ENCODE measurements at regions not wholly inside any gene's neighbourhood (a gene's known extent, or its start where the extent isn't known, plus 50 kb on each side); places are given as distances from the start of the nearest gene placed in this dataset.

GRCh38 chr1:164325786-164326185 is 233.2 kb upstream of the PBX1 start:
- Mint-ChIP-seq H3K4me1 (peaks cover 2 to 3% of the 10 kb centered on the region in 2 experiments), H3K27me3 (ENCODE audit: low read depth) (peaks cover 22% of the 10 kb centered on the region), H3K9me3 (peaks cover 8 to 10% of the 10 kb centered on the region in 2 experiments; a peak in 3 of 5 replicates), H3K4me3 (no peak overlapping the region), H3K27ac (no peak overlapping the region), H3K36me3 (ENCODE audit: insufficient read depth in 1 of 3, low read depth in 3 of 3) (no peaks in the 10 kb centered on the region; a peak in 2 of 7 replicates)
- WGBS (ENCODE audit: extremely low coverage, insufficient read length, low lambda C conversion rate): no CpG with 5 or more reads among the region's 6 CpGs
- no peak for DNase-seq
- H3K79me1 ChIP-seq (ENCODE audit: insufficient read depth, low read depth, low read length, poor library complexity, severe bottlenecking): no peaks in the 10 kb centered on the region
- H2BK15ac ChIP-seq (ENCODE audit: low read depth, low read length): no peak overlapping the region
- H3T11ph ChIP-seq (ENCODE audit: low read length): no peak overlapping the region
- H3K23me2 ChIP-seq (ENCODE audit: insufficient read length, low read depth, low read length, poor library complexity, severe bottlenecking): peaks cover 3% of the 10 kb centered on the region
- H2BK5ac ChIP-seq (ENCODE audit: insufficient read length, low read length): no peak overlapping the region
- TF ChIP-seq, protein P1, sequence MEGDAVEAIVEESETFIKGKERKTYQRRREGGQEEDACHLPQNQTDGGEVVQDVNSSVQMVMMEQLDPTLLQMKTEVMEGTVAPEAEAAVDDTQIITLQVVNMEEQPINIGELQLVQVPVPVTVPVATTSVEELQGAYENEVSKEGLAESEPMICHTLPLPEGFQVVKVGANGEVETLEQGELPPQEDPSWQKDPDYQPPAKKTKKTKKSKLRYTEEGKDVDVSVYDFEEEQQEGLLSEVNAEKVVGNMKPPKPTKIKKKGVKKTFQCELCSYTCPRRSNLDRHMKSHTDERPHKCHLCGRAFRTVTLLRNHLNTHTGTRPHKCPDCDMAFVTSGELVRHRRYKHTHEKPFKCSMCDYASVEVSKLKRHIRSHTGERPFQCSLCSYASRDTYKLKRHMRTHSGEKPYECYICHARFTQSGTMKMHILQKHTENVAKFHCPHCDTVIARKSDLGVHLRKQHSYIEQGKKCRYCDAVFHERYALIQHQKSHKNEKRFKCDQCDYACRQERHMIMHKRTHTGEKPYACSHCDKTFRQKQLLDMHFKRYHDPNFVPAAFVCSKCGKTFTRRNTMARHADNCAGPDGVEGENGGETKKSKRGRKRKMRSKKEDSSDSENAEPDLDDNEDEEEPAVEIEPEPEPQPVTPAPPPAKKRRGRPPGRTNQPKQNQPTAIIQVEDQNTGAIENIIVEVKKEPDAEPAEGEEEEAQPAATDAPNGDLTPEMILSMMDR (conservative IDR thresholded peaks at IDR 0.05): no peak
- H3K4me1 ChIP-seq (ENCODE audit: insufficient read depth, low read length): no peaks in the 10 kb centered on the region
- no peak overlapping the region for H3K23ac ChIP-seq (ENCODE audit: insufficient read length, low read depth, low read length)
- H4K91ac ChIP-seq (ENCODE audit: insufficient read length, low read depth, low read length): no peak overlapping the region
- H3K4me2 ChIP-seq (ENCODE audit: insufficient read depth, insufficient read length, low read length): no peak overlapping the region
- H2BK12ac ChIP-seq (ENCODE audit: insufficient read length, low read depth, low read length): no peak overlapping the region
- H4K20me1 ChIP-seq (ENCODE audit: control insufficient read depth, insufficient read depth, insufficient read length): no peaks in the 10 kb centered on the region
- H2BK120ac ChIP-seq (ENCODE audit: low read depth, low read length, poor library complexity, severe bottlenecking): no peak overlapping the region
- no peak overlapping the region for H3K56ac ChIP-seq (ENCODE audit: insufficient read length, low read depth, low read length)
- H4K8ac ChIP-seq (replicated peaks; ENCODE audit: insufficient read length, low read depth, low read length): no peak overlapping the region
- H3K79me2 ChIP-seq (ENCODE audit: insufficient read depth, low read length): no peaks in the 10 kb centered on the region
- H3K9me3 ChIP-seq (ENCODE audit: control insufficient read depth, low read depth, low read length): no peaks in the 10 kb centered on the region
- no peak overlapping the region for H3K18ac ChIP-seq (ENCODE audit: insufficient read length, low read depth, low read length)
- H3K14ac ChIP-seq (ENCODE audit: insufficient read depth, low read length): no peak overlapping the region; the same call in 1 of the 2 replicates
- H2AFZ ChIP-seq (ENCODE audit: low read length): no peak overlapping the region
- H3K4ac ChIP-seq (ENCODE audit: low read depth, low read length): no peak overlapping the region
- H3K27ac ChIP-seq (ENCODE audit: insufficient read length, low read depth, low read length): no peak overlapping the region
- no peaks in the 10 kb centered on the region for H3K27me3 ChIP-seq (ENCODE audit: insufficient read depth, low read length)
- no peak overlapping the region for H2AK5ac ChIP-seq (ENCODE audit: insufficient read length, low read length)
- no peak overlapping the region for H4K5ac ChIP-seq (ENCODE audit: insufficient read length, low read depth, low read length)
- no peak overlapping the region for H3K9ac ChIP-seq (ENCODE audit: extremely low read depth, insufficient read length, low read length)
- no peak overlapping the region for H2BK20ac ChIP-seq (ENCODE audit: low read depth, low read length, poor library complexity, severe bottlenecking)
